HUES48 (cell line): ENCODE measurements at regions not wholly inside any gene's neighbourhood (a gene's known extent, or its start where the extent isn't known, plus 50 kb on each side); places are given as distances from the start of the nearest gene placed in this dataset.
"Not testable (repeated sequence)": the region's sequence is repeated elsewhere in the genome, so short reads cannot be mapped to it uniquely, and the experiment has no call there.

Experiments used
- H3K27ac ChIP-seq: one replicate; pipeline ENCODE4 v1.7.0; 2013; ENCODE audit warnings: low read depth, low read length, inconsistent platforms
- H3K27me3 ChIP-seq: 2 replicates; pipeline ENCODE4 v1.6.1; 2013; ENCODE audit warnings: mild to moderate bottlenecking, low read length; ENCODE audit not compliant: control insufficient read depth, insufficient read depth
- H3K36me3 ChIP-seq: 2 replicates; pipeline ENCODE4 v1.6.1; 2013; ENCODE audit warnings: low read length; ENCODE audit not compliant: control insufficient read depth, insufficient read depth
- H3K4me1 ChIP-seq: 2 replicates; pipeline ENCODE4 v1.6.1; 2013; ENCODE audit warnings: mild to moderate bottlenecking, low read length; ENCODE audit not compliant: control insufficient read depth, insufficient read depth
- H3K4me3 ChIP-seq: 2 replicates; pipeline ENCODE4 v1.5.1; 2013; ENCODE audit warnings: mild to moderate bottlenecking, low read depth, low read length
- H3K9ac ChIP-seq: 2 replicates; pipeline ENCODE4 v1.6.1; 2013; ENCODE audit warnings: mild to moderate bottlenecking, low read depth, low read length, moderate library complexity
- H3K9me3 ChIP-seq: 2 replicates; pipeline ENCODE4 v1.6.1; 2013; ENCODE audit warnings: low read length; ENCODE audit not compliant: control insufficient read depth, insufficient read depth

- Histone ChIP-seq H3K27ac (no peak overlapping the region), H3K36me3 (no peaks in the 10 kb centered on the region), H3K4me1 (no peaks in the 10 kb centered on the region), H3K4me3 (no peak overlapping the region), H3K9me3 (no peaks in the 10 kb centered on the region), H3K9ac (no peak overlapping the region), H3K27me3 (no peaks in the 10 kb centered on the region)
Observed at GRCh38 chr6:85323435-85324040, 126.3 kb upstream of the NT5E start.

- Histone ChIP-seq H3K9ac (no peak overlapping the region), H3K9me3 (peaks cover 4% of the 10 kb centered on the region; the same call in 1 of the 2 replicates), H3K4me1 (no peaks in the 10 kb centered on the region), H3K36me3 (no peaks in the 10 kb centered on the region), H3K27ac (no peak overlapping the region), H3K4me3 (no peak overlapping the region), H3K27me3 (no peaks in the 10 kb centered on the region)
Observed at GRCh38 chr6:85322446-85323105, 127.3 kb upstream of the NT5E start.

- Histone ChIP-seq H3K9ac (no peak overlapping the region), H3K9me3 (peaks cover 5% of the 10 kb centered on the region; the same call in 1 of the 2 replicates), H3K27me3 (no peaks in the 10 kb centered on the region)
Observed at GRCh38 chr6:85321906-85322305, 128.0 kb upstream of the NT5E start.

GRCh38 chr6:85314586-85314985, 135.3 kb upstream of the NT5E start:
- H3K4me1 ChIP-seq: no peaks in the 10 kb centered on the region
- no peak overlapping the region for H3K9ac ChIP-seq
- no peak overlapping the region for H3K27ac ChIP-seq
- peaks cover 10% of the 10 kb centered on the region for H3K9me3 ChIP-seq
- no peaks in the 10 kb centered on the region for H3K27me3 ChIP-seq
- no peak overlapping the region for H3K4me3 ChIP-seq
- no peaks in the 10 kb centered on the region for H3K36me3 ChIP-seq

More at GRCh38 chr6:85321906-85322305, 128.0 kb upstream of the NT5E start:
- H3K4me3 ChIP-seq: no peak overlapping the region
- no peak overlapping the region for H3K27ac ChIP-seq
- H3K36me3 ChIP-seq: no peaks in the 10 kb centered on the region
- no peaks in the 10 kb centered on the region for H3K4me1 ChIP-seq

- Histone ChIP-seq H3K27me3 (no peaks in the 10 kb centered on the region), H3K36me3 (no peaks in the 10 kb centered on the region), H3K4me1 (no peaks in the 10 kb centered on the region), H3K27ac (no peak overlapping the region), H3K9ac (no peak overlapping the region), H3K9me3 (no peaks in the 10 kb centered on the region), H3K4me3 (no peak overlapping the region)
Observed at GRCh38 chr6:85300581-85300980, 149.3 kb upstream of the NT5E start.

- Histone ChIP-seq H3K9ac (no peak overlapping the region), H3K27ac (no peak overlapping the region), H3K4me3 (no peak overlapping the region), H3K27me3 (no peaks in the 10 kb centered on the region), H3K4me1 (no peaks in the 10 kb centered on the region), H3K36me3 (no peaks in the 10 kb centered on the region), H3K9me3 (no peaks in the 10 kb centered on the region)
Observed at GRCh38 chr6:85298553-85298952, 151.3 kb upstream of the NT5E start.

GRCh38 chr6:85291326-85291725, 158.6 kb upstream of the NT5E start:
- Histone ChIP-seq H3K36me3 (no peaks in the 10 kb centered on the region), H3K9ac (no peak overlapping the region), H3K27ac (no peak overlapping the region), H3K9me3 (peaks cover 5% of the 10 kb centered on the region; the same call in 1 of the 2 replicates), H3K4me1 (no peaks in the 10 kb centered on the region), H3K4me3 (no peak overlapping the region), H3K27me3 (no peaks in the 10 kb centered on the region)

- no peaks in the 10 kb centered on the region for H3K4me1 ChIP-seq
- H3K4me3 ChIP-seq: no peak overlapping the region
- H3K9me3 ChIP-seq: peaks cover 5% of the 10 kb centered on the region; the same call in 1 of the 2 replicates
- H3K27ac ChIP-seq: no peak overlapping the region
- H3K9ac ChIP-seq: no peak overlapping the region
- H3K36me3 ChIP-seq: no peaks in the 10 kb centered on the region
- no peaks in the 10 kb centered on the region for H3K27me3 ChIP-seq
Observed at GRCh38 chr6:85287654-85288053, 162.2 kb upstream of the NT5E start.

- H3K27ac ChIP-seq: no peak overlapping the region
- H3K9me3 ChIP-seq: peaks cover 5% of the 10 kb centered on the region; the same call in 1 of the 2 replicates
- no peaks in the 10 kb centered on the region for H3K36me3 ChIP-seq
- H3K4me3 ChIP-seq: no peak overlapping the region
- H3K9ac ChIP-seq: no peak overlapping the region
- no peaks in the 10 kb centered on the region for H3K27me3 ChIP-seq
- no peaks in the 10 kb centered on the region for H3K4me1 ChIP-seq
Observed at GRCh38 chr6:85287158-85287557, 162.7 kb upstream of the NT5E start.

GRCh38 chr6:85286507-85286906, 163.4 kb upstream of the NT5E start:
- H3K4me1 ChIP-seq, H3K36me3 ChIP-seq, H3K27ac ChIP-seq, H3K9me3 ChIP-seq, H3K27me3 ChIP-seq, H3K4me3 ChIP-seq, H3K9ac ChIP-seq: not testable (repeated sequence)

- no peaks in the 10 kb centered on the region for H3K36me3 ChIP-seq
- H3K27ac ChIP-seq: no peak overlapping the region
- peaks cover 5% of the 10 kb centered on the region; the same call in 1 of the 2 replicates for H3K9me3 ChIP-seq
- no peaks in the 10 kb centered on the region for H3K4me1 ChIP-seq
- no peak overlapping the region for H3K9ac ChIP-seq
- H3K4me3 ChIP-seq: no peak overlapping the region
- H3K27me3 ChIP-seq: no peaks in the 10 kb centered on the region
Observed at GRCh38 chr6:85285934-85286333, 163.9 kb upstream of the NT5E start.
